ENCODE measurements at regions not wholly inside any gene's neighbourhood (a gene's known extent, or its start where the extent isn't known, plus 50 kb on each side); places are given as distances from the start of the nearest gene placed in this dataset.

GRCh38 chr11:70614034-70614681 is 215.8 kb downstream of the CTTN start:
- no peak for DNase-seq

GRCh38 chr11:70615036-70615875 is 216.9 kb downstream of the CTTN start:
- DNase-seq, result no peak

- DNase-seq, result no peak
Observed at GRCh38 chr11:70616317-70616716, 218.0 kb downstream of the CTTN start.

- no peak for DNase-seq
Observed at GRCh38 chr11:70616938-70617654, 218.8 kb downstream of the CTTN start.

- DNase-seq, result no peak
Observed at GRCh38 chr11:70618431-70619101, 220.2 kb downstream of the CTTN start.

GRCh38 chr11:70619591-70619990 is 221.3 kb downstream of the CTTN start:
- DNase-seq, result no peak

- no peak for DNase-seq
Observed at GRCh38 chr11:70620510-70621184, 222.3 kb downstream of the CTTN start.

- no peak for DNase-seq
Observed at GRCh38 chr11:70621241-70621640, 222.9 kb downstream of the CTTN start.

GRCh38 chr11:70622091-70622490 is 223.8 kb downstream of the CTTN start:
- DNase-seq, result no peak

- no peak for DNase-seq
Observed at GRCh38 chr11:70623906-70624597, 225.7 kb downstream of the CTTN start.

GRCh38 chr11:70624598-70624993 is 226.3 kb downstream of the CTTN start:
- no peak for DNase-seq

- no peak for DNase-seq
Observed at GRCh38 chr11:70625051-70625450, 226.7 kb downstream of the CTTN start.

- no peak for DNase-seq
Observed at GRCh38 chr11:70625582-70626518, 227.5 kb downstream of the CTTN start.

- no peak for DNase-seq
Observed at GRCh38 chr11:70627219-70627618, 228.9 kb downstream of the CTTN start.

GRCh38 chr11:70628176-70628854 is 230.0 kb downstream of the CTTN start:
- DNase-seq, result no peak

- DNase-seq, result no peak
Observed at GRCh38 chr11:70628855-70629844, 230.8 kb downstream of the CTTN start.

GRCh38 chr11:70630068-70630467 is 231.7 kb downstream of the CTTN start:
- no peak for DNase-seq

GRCh38 chr11:70630816-70631623 is 232.7 kb downstream of the CTTN start:
- DNase-seq, result no peak
